IMR-90 (cell line): ENCODE measurements at regions not wholly inside any gene's neighbourhood (a gene's known extent, or its start where the extent isn't known, plus 50 kb on each side); places are given as distances from the start of the nearest gene placed in this dataset.
"Not testable (repeated sequence)": the region's sequence is repeated elsewhere in the genome, so short reads cannot be mapped to it uniquely, and the experiment has no call there.

Experiments
- ATAC-seq: fragments of 200-7000 bp; cut with Tn5 transposase; 2 replicates; pipeline ENCODE4 v1.9.1; 2020; ENCODE audit warnings: low read depth, mild to moderate bottlenecking, moderate library complexity
- BruUV-seq: library from RNA; stranded (reverse); fragments of 400-500 nt; replicated peaks from 2 replicates; lab custom pipeline; 2021; lab: Mats Ljungman, UMichigan
- CTCF ChIA-PET: fragments of 300-600 bp; formaldehyde crosslinking; extraction: SDS; loops from one replicate; lab custom pipeline; 2021; ENCODE audit warnings: antibody characterized with exemption; lab: Yijun Ruan, JAX
- POLR2A ChIA-PET: fragments of 300-600 bp; sonication (Branson Sonifier 250); formaldehyde crosslinking; loops from one replicate; lab custom pipeline; 2022; ENCODE audit warnings: antibody characterized with exemption; ENCODE audit not compliant: unreplicated experiment; lab: Charles Lee
- DNase-seq: peaks from one replicate; pipeline ENCODE4 v3.0.0; 2013
- H2AFZ ChIP-seq: replicated peaks from 2 replicates; pipeline ENCODE3; 2013; ENCODE audit warnings: low read length, mild to moderate bottlenecking; ENCODE audit not compliant: poor library complexity
- H2AK5ac ChIP-seq: 2 replicates; pipeline ENCODE4 v1.6.1; 2013; ENCODE audit warnings: low read depth, low read length, inconsistent platforms
- H2AK9ac ChIP-seq: replicated peaks from 2 replicates; pipeline ENCODE3; 2013; ENCODE audit warnings: mild to moderate bottlenecking, low read depth, low read length, moderate library complexity; ENCODE audit not compliant: poor library complexity
- H2BK120ac ChIP-seq: 2 replicates; pipeline ENCODE4 v1.6.1; 2013; ENCODE audit warnings: low read depth, low read length, inconsistent platforms
- H2BK15ac ChIP-seq: 3 replicates; pipeline ENCODE4 v1.6.1; 2013; ENCODE audit warnings: low read depth, low read length, inconsistent platforms
- H2BK20ac ChIP-seq: 2 replicates; pipeline ENCODE4 v1.6.1; 2013; ENCODE audit warnings: low read depth, mild to moderate bottlenecking, inconsistent platforms, low read length, moderate library complexity
- H2BK5ac ChIP-seq: 2 replicates; pipeline ENCODE4 v1.6.1; 2013; ENCODE audit warnings: mild to moderate bottlenecking, low read depth, low read length, inconsistent platforms; ENCODE audit not compliant: poor library complexity, severe bottlenecking
- H3K14ac ChIP-seq: replicated peaks from 2 replicates; pipeline ENCODE4 v1.6.1; 2013; ENCODE audit warnings: low read depth, low read length, inconsistent platforms
- H3K18ac ChIP-seq: 2 replicates; pipeline ENCODE4 v1.6.1; 2013; ENCODE audit warnings: low read depth, low read length, control low read depth
- H3K23ac ChIP-seq: 2 replicates; pipeline ENCODE4 v1.6.1; 2013; ENCODE audit warnings: low read depth, low read length, inconsistent platforms
- H3K27ac ChIP-seq: 2 replicates; pipeline ENCODE4 v1.5.1; 2013; ENCODE audit warnings: mild to moderate bottlenecking, control low read depth, low read length; ENCODE audit not compliant: insufficient read depth
- H3K27me3 ChIP-seq: 2 replicates; pipeline ENCODE4 v1.6.1; 2013; ENCODE audit warnings: low read length; ENCODE audit not compliant: control insufficient read depth, insufficient read depth
- H3K36me3 ChIP-seq: 2 replicates; pipeline ENCODE4 v1.6.1; 2013; ENCODE audit warnings: low read length, mixed read lengths; ENCODE audit not compliant: control insufficient read depth, insufficient read depth
- H3K4ac ChIP-seq: 2 replicates; pipeline ENCODE4 v1.6.1; 2013; ENCODE audit warnings: low read depth, low read length, inconsistent platforms
- H3K4me1 ChIP-seq: 2 replicates; pipeline ENCODE4 v1.6.1; 2013; ENCODE audit warnings: low read length, mixed read lengths; ENCODE audit not compliant: control insufficient read depth, insufficient read depth
- H3K4me2 ChIP-seq: 2 replicates; pipeline ENCODE4 v1.6.1; 2013; ENCODE audit warnings: low read depth, mild to moderate bottlenecking, control low read depth, low read length, moderate library complexity
- H3K4me3 ChIP-seq: 2 replicates; pipeline ENCODE4 v1.5.1; 2013; ENCODE audit warnings: low read depth, mild to moderate bottlenecking, control low read depth, low read length, moderate library complexity; ENCODE audit not compliant: insufficient read depth
- H3K56ac ChIP-seq: 2 replicates; pipeline ENCODE4 v1.6.1; 2013; ENCODE audit warnings: low read length, inconsistent platforms; ENCODE audit not compliant: insufficient read depth; ENCODE audit errors: extremely low read depth
- H3K79me1 ChIP-seq, 2 experiments: 2 replicates each; pipeline ENCODE4 v1.6.1; 2013; ENCODE audit warnings: low read length in 2 of 2, inconsistent platforms in 1 of 2, low read depth in 1 of 2
- H3K9ac ChIP-seq: 2 replicates; pipeline ENCODE4 v1.6.1; 2013; ENCODE audit warnings: low read depth, low read length, control low read depth
- H3K9me1 ChIP-seq: 2 replicates; pipeline ENCODE4 v1.6.1; 2013; ENCODE audit warnings: low read length, inconsistent platforms; ENCODE audit not compliant: insufficient read depth
- H3K9me3 ChIP-seq: 2 replicates; pipeline ENCODE4 v1.6.1; 2013; ENCODE audit warnings: low read length; ENCODE audit not compliant: control insufficient read depth, insufficient read depth
- H4K20me1 ChIP-seq: 2 replicates; pipeline ENCODE4 v1.6.1; 2013; ENCODE audit warnings: low read length, inconsistent platforms; ENCODE audit not compliant: insufficient read depth
- H4K5ac ChIP-seq: 2 replicates; pipeline ENCODE4 v1.6.1; 2013; ENCODE audit warnings: mild to moderate bottlenecking, low read depth, low read length, control low read depth
- H4K8ac ChIP-seq, 2 experiments: 2 replicates each; pipeline ENCODE4 v1.6.1; 2013; ENCODE audit warnings: low read depth in 2 of 2, low read length in 2 of 2, control low read depth in 1 of 2, inconsistent platforms in 1 of 2
- H4K91ac ChIP-seq: 2 replicates; pipeline ENCODE4 v1.6.1; 2013; ENCODE audit warnings: low read depth, low read length, inconsistent platforms; ENCODE audit not compliant: insufficient read depth
- WGBS, 2 experiments: methylation state at CpG; one replicate each; pipeline versions ENCODE4 v1.1.5 to v1.1.7; 2013; ENCODE audit warnings: missing lambda C conversion rate in 2 of 2; ENCODE audit not compliant: insufficient read length in 1 of 2; ENCODE audit errors: extremely low coverage in 2 of 2; 5-methylcytosine and 5-hydroxymethylcytosine counted together
- dilution Hi-C: fragments of 300-500 bp; cut with HindIII; formaldehyde crosslinking; loops from one replicate; pipeline ENCODE4 v1.14.3; 2018; ENCODE audit warnings: low sequenced_read_pairs; ENCODE audit not compliant: unreplicated experiment
- in situ Hi-C: fragments of 300-500 bp; cut with MboI; formaldehyde crosslinking; loops from 3 replicates; pipeline ENCODE4 v1.14.3; 2019; ENCODE audit warnings: low sequenced_read_pairs, inconsistent platforms, mixed read lengths
- intact Hi-C: fragments of 100-400 bp; cut with micrococcal nuclease; formaldehyde crosslinking; loops from 2 replicates; pipeline ENCODE4 v1.10.0; 2022

DNA sequence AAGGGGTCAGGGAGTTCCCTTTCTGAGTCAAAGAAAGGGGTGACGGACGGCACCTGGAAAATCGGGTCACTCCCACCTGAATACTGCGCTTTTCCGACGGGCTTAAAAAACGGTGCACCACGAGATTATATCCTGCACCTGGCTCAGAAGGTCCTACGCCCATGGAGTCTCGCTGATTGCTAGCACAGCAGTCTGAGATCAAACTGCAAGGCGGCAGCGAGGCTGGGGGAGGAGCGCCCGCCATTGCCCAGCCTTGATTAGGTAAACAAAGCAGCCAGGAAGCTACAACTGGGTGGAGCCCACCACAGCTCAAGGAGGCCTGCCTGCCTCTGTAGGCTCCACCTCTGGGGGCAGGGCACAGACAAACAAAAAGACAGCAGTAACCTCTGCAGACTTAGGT, 65.8 kb downstream of the FEZF1 start:
- H2AK9ac ChIP-seq, H3K18ac ChIP-seq, H4K5ac ChIP-seq, H3K36me3 ChIP-seq, H4K20me1 ChIP-seq, H3K4me2 ChIP-seq, dilution Hi-C loops, in situ Hi-C loops, H3K9me1 ChIP-seq, H2BK20ac ChIP-seq, H2AK5ac ChIP-seq, H2BK15ac ChIP-seq, H4K8ac ChIP-seq, H3K4me3 ChIP-seq, H2BK120ac ChIP-seq, CTCF ChIA-PET, H3K23ac ChIP-seq, ATAC-seq, H2BK5ac ChIP-seq, H3K9ac ChIP-seq, H3K9me3 ChIP-seq, DNase-seq, BruUV-seq, H3K14ac ChIP-seq, POLR2A ChIA-PET, H3K56ac ChIP-seq, H2AFZ ChIP-seq, H3K79me1 ChIP-seq, H3K4ac ChIP-seq, H3K27ac ChIP-seq, H3K4me1 ChIP-seq, H4K91ac ChIP-seq, H3K27me3 ChIP-seq, intact Hi-C loops: not testable (repeated sequence)
- 84% methylated on average over 3 of the region's 14 CpGs; no CpG with 5 or more reads in 1 of the 2 experiments for WGBS, 2 experiments

DNA sequence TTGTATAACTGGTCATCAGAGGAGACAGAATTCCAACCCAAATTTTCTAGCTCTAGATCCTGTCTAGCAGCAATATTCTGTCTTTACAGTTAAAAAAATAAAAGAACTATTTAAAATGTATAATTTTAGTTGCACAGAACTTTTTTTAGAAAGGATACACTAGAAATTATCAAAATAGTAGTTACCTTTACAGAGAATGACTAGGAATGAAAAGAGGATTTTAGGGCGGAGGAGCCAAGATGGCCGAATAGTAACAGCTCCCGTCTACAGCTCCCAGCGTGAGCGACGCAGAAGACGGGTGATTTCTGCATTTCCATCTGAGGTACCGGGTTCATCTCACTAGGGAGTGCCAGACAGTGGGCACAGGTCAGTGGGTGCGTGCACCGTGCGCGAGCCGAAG, 66.3 kb downstream of the FEZF1 start:
- H3K4ac ChIP-seq, dilution Hi-C loops, H2BK5ac ChIP-seq, CTCF ChIA-PET, H4K91ac ChIP-seq, H3K14ac ChIP-seq, H3K36me3 ChIP-seq, H3K4me3 ChIP-seq, DNase-seq, POLR2A ChIA-PET, in situ Hi-C loops, H2BK20ac ChIP-seq, H4K8ac ChIP-seq, H2BK15ac ChIP-seq, BruUV-seq, H3K9me1 ChIP-seq, H3K9me3 ChIP-seq, H3K56ac ChIP-seq, H3K27me3 ChIP-seq, H3K79me1 ChIP-seq, H3K4me2 ChIP-seq, H2AFZ ChIP-seq, H2AK5ac ChIP-seq, H2BK120ac ChIP-seq, H3K18ac ChIP-seq, H4K5ac ChIP-seq, ATAC-seq, H3K23ac ChIP-seq, H3K9ac ChIP-seq, H3K27ac ChIP-seq, intact Hi-C loops, H3K4me1 ChIP-seq, H2AK9ac ChIP-seq, H4K20me1 ChIP-seq: not testable (repeated sequence)
- no CpG with 5 or more reads among the region's 13 CpGs for WGBS, 2 experiments
